MM.1S (cell line): ENCODE measurements at regions not wholly inside any gene's neighbourhood (a gene's known extent, or its start where the extent isn't known, plus 50 kb on each side); places are given as distances from the start of the nearest gene placed in this dataset.

ENCODE experiments used
- CTCF ChIP-seq: fragments of 300-600 bp; sonication (generic); IDR thresholded peaks from 2 replicates; pipeline ENCODE4 v1.5.1; 2016; ENCODE audit warnings: antibody characterized with exemption, low read length, mixed read lengths
- EZH2 ChIP-seq: fragments of 300-600 bp; sonication (generic); optimal IDR thresholded peaks from 2 replicates; pipeline ENCODE3; 2017; ENCODE audit warnings: low read depth, mild to moderate bottlenecking, antibody characterized with exemption, low read length, mixed read lengths

- TF ChIP-seq CTCF (no peak), EZH2 (no peak)
These were observed 287.2 kb upstream of the ZNF608 start for GRCh38 chr5:125033602-125034001.
